A673 (cell line): ENCODE measurements at regions not wholly inside any gene's neighbourhood (a gene's known extent, or its start where the extent isn't known, plus 50 kb on each side); places are given as distances from the start of the nearest gene placed in this dataset.

Source experiments
- BruUV-seq: library from RNA; stranded (reverse); fragments of 400-500 nt; replicated peaks from 2 replicates; lab custom pipeline; 2021; lab: Mats Ljungman, UMichigan
- CTCF ChIA-PET: fragments of 300-600 bp; sonication (Branson Sonifier 250); formaldehyde crosslinking; loops from one replicate; lab custom pipeline; 2022; ENCODE audit warnings: antibody characterized with exemption; lab: Charles Lee
- POLR2A ChIA-PET: fragments of 300-600 bp; sonication (Branson Sonifier 250); formaldehyde crosslinking; loops from one replicate; lab custom pipeline; 2022; ENCODE audit warnings: antibody characterized with exemption; ENCODE audit not compliant: low non-redundant PET; lab: Charles Lee
- DNase-seq: peaks from one replicate; pipeline ENCODE4 v3.0.0-alpha.2; 2015; ENCODE audit warnings: low spot score
- H3K27ac ChIP-seq: fragments of 200-600 bp; sonication (generic); 2 replicates; pipeline ENCODE4 v1.5.1; 2016; ENCODE audit warnings: mixed run types, low read depth, mild to moderate bottlenecking, mixed read lengths, antibody characterized with exemption, low read length; ENCODE audit not compliant: poor library complexity, severe bottlenecking
- H3K27me3 ChIP-seq: fragments of 200-600 bp; sonication (generic); replicated peaks from 2 replicates; pipeline ENCODE4 v1.6.1; 2017; ENCODE audit warnings: mixed run types, low read depth, mild to moderate bottlenecking, mixed read lengths, antibody characterized with exemption, low read length; ENCODE audit not compliant: insufficient read depth, poor library complexity
- H3K36me3 ChIP-seq: fragments of 200-600 bp; sonication (generic); 2 replicates; pipeline ENCODE4 v1.6.1; 2016; ENCODE audit warnings: mixed run types, mild to moderate bottlenecking, mixed read lengths, antibody characterized with exemption, low read length; ENCODE audit not compliant: insufficient read depth, poor library complexity, severe bottlenecking
- H3K4me1 ChIP-seq: fragments of 200-600 bp; sonication (generic); 2 replicates; pipeline ENCODE4 v1.6.1; 2017; ENCODE audit warnings: mixed run types, mild to moderate bottlenecking, mixed read lengths, antibody characterized with exemption, low read length; ENCODE audit not compliant: insufficient read depth, poor library complexity, severe bottlenecking
- H3K4me3 ChIP-seq: fragments of 200-600 bp; sonication (generic); 2 replicates; pipeline ENCODE4 v1.5.1; 2016; ENCODE audit warnings: low read depth, mixed run types, mild to moderate bottlenecking, mixed read lengths, low read length; ENCODE audit not compliant: poor library complexity, severe bottlenecking
- H3K9me3 ChIP-seq: fragments of 200-600 bp; sonication (generic); 2 replicates; pipeline ENCODE4 v1.6.1; 2016; ENCODE audit warnings: mixed run types, low read depth, mild to moderate bottlenecking, mixed read lengths, antibody characterized with exemption, low read length; ENCODE audit not compliant: poor library complexity, severe bottlenecking
- CTCF ChIP-seq: fragments of 300-800, 200-600 bp; sonication (generic); conservative IDR thresholded peaks from 2 replicates; pipeline ENCODE4 v1.5.1; 2017; ENCODE audit warnings: low read depth, mild to moderate bottlenecking, antibody characterized with exemption, low read length, moderate library complexity, mixed read lengths
- EZH2 ChIP-seq: fragments of 200-600 bp; sonication (generic); IDR thresholded peaks from 2 replicates; pipeline ENCODE4 v1.6.1; 2017; ENCODE audit warnings: borderline replicate concordance, low read depth, mild to moderate bottlenecking, mixed read lengths, antibody characterized with exemption, low read length; ENCODE audit not compliant: poor library complexity, severe bottlenecking
- intact Hi-C: fragments of 100-400 bp; cut with micrococcal nuclease; formaldehyde crosslinking; loops from one replicate; pipeline ENCODE4 v1.10.0; 2022; ENCODE audit not compliant: unreplicated experiment

- no TSS peak for BruUV-seq
- intact Hi-C loops = no loop called here
- ChIA-PET POLR2A (no interaction called here), CTCF (no interaction called here)
- TF ChIP-seq EZH2 (no peak), CTCF (no peak)
- no peaks in the 10 kb centered on the region for H3K9me3 ChIP-seq
- no peak overlapping the region for H3K27ac ChIP-seq
- no peaks in the 10 kb centered on the region for H3K4me1 ChIP-seq
- H3K36me3 ChIP-seq = no peaks in the 10 kb centered on the region
- no peak for DNase-seq
- no peak overlapping the region for H3K4me3 ChIP-seq
- H3K27me3 ChIP-seq = no peaks in the 10 kb centered on the region
Measured at GRCh38 chr1:30164693-30165092, 558.7 kb downstream of the MATN1 start.

GRCh38 chr1:30162565-30162964, 560.8 kb downstream of the MATN1 start:
- BruUV-seq = no TSS peak
- Histone ChIP-seq H3K4me1 (peaks cover 13% of the 10 kb centered on the region), H3K27me3 (no peaks in the 10 kb centered on the region), H3K4me3 (no peak overlapping the region), H3K27ac (no peak overlapping the region), H3K36me3 (no peaks in the 10 kb centered on the region), H3K9me3 (no peaks in the 10 kb centered on the region)
- CTCF ChIA-PET = no interaction called here
- TF ChIP-seq CTCF (no peak), EZH2 (no peak)
- intact Hi-C loops = no loop called here
- DNase-seq = no peak
- POLR2A ChIA-PET = no interaction called here

- Histone ChIP-seq H3K27me3 (no peaks in the 10 kb centered on the region), H3K36me3 (no peaks in the 10 kb centered on the region), H3K9me3 (no peaks in the 10 kb centered on the region), H3K4me1 (peaks cover 13% of the 10 kb centered on the region), H3K4me3 (no peak overlapping the region), H3K27ac (no peak overlapping the region)
- POLR2A ChIA-PET = no interaction called here
- BruUV-seq = no TSS peak
- intact Hi-C loops = no loop called here
- CTCF ChIA-PET = no interaction called here
- DNase-seq = no peak
- no peak for TF ChIP-seq CTCF
- TF ChIP-seq EZH2 = no peak
Measured at GRCh38 chr1:30161953-30162352, 561.4 kb downstream of the MATN1 start.
